Endothelial cell of umbilical vein (primary cell): ENCODE measurements at regions not wholly inside any gene's neighbourhood (a gene's known extent, or its start where the extent isn't known, plus 50 kb on each side); places are given as distances from the start of the nearest gene placed in this dataset.

Experiments
- BruUV-seq: library from RNA; stranded (reverse); fragments of 400-500 nt; replicated peaks from 2 replicates; lab custom pipeline; 2021; lab: Mats Ljungman, UMichigan
- CTCF ChIA-PET: fragments of 300-600, 350-600 bp; sonication (Branson Sonifier 250); formaldehyde crosslinking; loops from one replicate; lab custom pipeline; 2021; ENCODE audit warnings: antibody characterized with exemption, inconsistent platforms; lab: Charles Lee
- POLR2A ChIA-PET: fragments of 300-600, 350-600 bp; sonication (Branson Sonifier 250); formaldehyde crosslinking; loops from one replicate; lab custom pipeline; 2021; ENCODE audit warnings: antibody characterized with exemption, inconsistent platforms; lab: Charles Lee
- DNase-seq: peaks from one replicate; pipeline ENCODE4 v3.0.0-alpha.2; 2011; ENCODE audit warnings: low read depth, low spot score
- FAIRE-seq: peaks from 2 replicates; lab custom pipeline; 2011; peaks lifted over from hg19 to GRCh38; lab: Jason Lieb, UNC
- H2AFZ ChIP-seq: 2 replicates; pipeline ENCODE4 v1.6.0; 2012; ENCODE audit warnings: low read depth, low read length, control low read depth, inconsistent platforms
- H3K27ac ChIP-seq: 2 replicates; pipeline ENCODE4 v1.5.1; 2011; ENCODE audit warnings: low read depth, mild to moderate bottlenecking, control low read depth, low read length, moderate library complexity; ENCODE audit not compliant: insufficient read depth
- H3K27me3 ChIP-seq, 2 experiments: 2 replicates each; pipeline versions ENCODE4 v1.6.0 to v1.6.1; 2011; ENCODE audit warnings: low read length in 2 of 2, mixed read lengths in 1 of 2; ENCODE audit not compliant: control insufficient read depth in 2 of 2, insufficient read depth in 2 of 2
- H3K36me3 ChIP-seq, 2 experiments: 2 replicates in 1 of 2; 3 replicates in 1 of 2; pipeline ENCODE4 v1.5.1; 2011; ENCODE audit warnings: low read length in 2 of 2, mild to moderate bottlenecking in 1 of 2, moderate library complexity in 1 of 2; ENCODE audit not compliant: control insufficient read depth in 2 of 2, insufficient read depth in 2 of 2; ENCODE audit errors: extremely low read depth in 1 of 2
- H3K4me1 ChIP-seq: 3 replicates; pipeline ENCODE4 v1.5.1; 2011; ENCODE audit warnings: mild to moderate bottlenecking, low read length; ENCODE audit not compliant: control insufficient read depth, insufficient read depth; ENCODE audit errors: extremely low read depth
- H3K4me2 ChIP-seq: 2 replicates; pipeline ENCODE4 v1.6.1; 2011; ENCODE audit warnings: low read length, control low read depth, mixed read lengths; ENCODE audit not compliant: insufficient read depth
- H3K4me3 ChIP-seq, 3 experiments: fragments of 200-600 bp in 1 of 3; sonication (generic), shearing (Covaris generic) in 1 of 3; replicated peaks in 1 of 3; 2 replicates each; pipeline ENCODE4 v1.5.1; 2011 to 2016; ENCODE audit warnings: control low read depth in 3 of 3, low read length in 3 of 3, mild to moderate bottlenecking in 2 of 3, inconsistent platforms in 1 of 3, low read depth in 1 of 3, moderate library complexity in 1 of 3; ENCODE audit not compliant: insufficient read depth in 1 of 3
- H3K79me2 ChIP-seq: 2 replicates; pipeline ENCODE4 v1.6.0; 2012; ENCODE audit warnings: low read length, inconsistent platforms; ENCODE audit not compliant: control insufficient read depth, insufficient read depth
- H3K9ac ChIP-seq: replicated peaks from 2 replicates; pipeline ENCODE3; 2011; ENCODE audit warnings: low read length, control low read depth; ENCODE audit not compliant: insufficient read depth; ENCODE audit errors: extremely low read depth
- H3K9me1 ChIP-seq: replicated peaks from 3 replicates; pipeline ENCODE4 v1.6.0; 2011; ENCODE audit warnings: mild to moderate bottlenecking, low read length; ENCODE audit not compliant: control insufficient read depth, insufficient read depth; ENCODE audit errors: extremely low read depth
- H3K9me3 ChIP-seq: replicated peaks from 2 replicates; pipeline ENCODE4 v1.5.1; 2012; ENCODE audit warnings: low read length, inconsistent platforms; ENCODE audit not compliant: control insufficient read depth, insufficient read depth
- H4K20me1 ChIP-seq: replicated peaks from 2 replicates; pipeline ENCODE3; 2011; ENCODE audit warnings: mild to moderate bottlenecking, low read length; ENCODE audit not compliant: control insufficient read depth, insufficient read depth; ENCODE audit errors: extremely low read depth
- CTCF ChIP-seq, 2 donors: IDR thresholded peaks; 1 replicate in 1 of 2; 2 replicates in 1 of 2; pipeline ENCODE4 v1.5.1; 2011; ENCODE audit warnings: low read length in 2 of 2, mild to moderate bottlenecking in 2 of 2, moderate library complexity in 2 of 2, control low read depth in 1 of 2, inconsistent platforms in 1 of 2, low read depth in 1 of 2; ENCODE audit not compliant: insufficient read depth in 1 of 2; ENCODE audit errors: extremely low read depth in 1 of 2
- EZH2 ChIP-seq: IDR thresholded peaks from 2 replicates; pipeline ENCODE4 v1.6.1; 2012; ENCODE audit warnings: borderline replicate concordance, low read depth, mild to moderate bottlenecking, moderate library complexity, low read length, inconsistent platforms; ENCODE audit not compliant: severe bottlenecking
- FOS ChIP-seq: IDR thresholded peaks from 2 replicates; pipeline ENCODE4 v1.6.1; 2011; ENCODE audit warnings: mild to moderate bottlenecking, low read length, moderate library complexity, borderline replicate concordance; ENCODE audit not compliant: insufficient read depth
- GATA2 ChIP-seq: IDR thresholded peaks from 2 replicates; pipeline ENCODE4 v1.7.0; 2011; ENCODE audit warnings: low read depth, mild to moderate bottlenecking, moderate library complexity, mixed read lengths, low read length; ENCODE audit not compliant: insufficient read length, insufficient read depth
- JUN ChIP-seq: IDR thresholded peaks from 2 replicates; pipeline ENCODE4 v1.6.1; 2011; ENCODE audit warnings: borderline replicate concordance, low read depth; ENCODE audit not compliant: insufficient read length, insufficient read depth
- MAX ChIP-seq: IDR thresholded peaks from 2 replicates; pipeline ENCODE4 v1.6.1; 2011; ENCODE audit not compliant: insufficient read depth, insufficient read length
- MYC ChIP-seq: IDR thresholded peaks from one replicate; pipeline ENCODE4 v1.6.1; 2011; ENCODE audit warnings: mild to moderate bottlenecking, low read depth, low read length
- POLR2A ChIP-seq: IDR thresholded peaks from 2 replicates; pipeline ENCODE4 v1.6.1; 2012; ENCODE audit warnings: low read depth, mild to moderate bottlenecking, control low read depth, low read length
- POLR2AphosphoS5 ChIP-seq: IDR thresholded peaks from 2 replicates; pipeline ENCODE4 v1.6.1; 2012; ENCODE audit warnings: low read depth, mild to moderate bottlenecking, control low read depth, low read length, moderate library complexity; ENCODE audit not compliant: insufficient read depth
- dilution Hi-C: fragments of 300-500 bp; cut with MboI; formaldehyde crosslinking; loops from one replicate; pipeline ENCODE4 v1.15.0; 2019; ENCODE audit warnings: low sequenced_read_pairs; ENCODE audit not compliant: extremely low pct_ligation_motif_present
- intact Hi-C: fragments of 100-400 bp; cut with micrococcal nuclease; formaldehyde crosslinking; loops from one replicate; pipeline ENCODE4 v1.10.0; 2022

- FAIRE-seq (no peak), DNase-seq (no peak)
- ChIA-PET CTCF (no interaction called here), POLR2A (no interaction called here)
- intact Hi-C loops = no loop called here
- no peaks in the 10 kb centered on the region for H3K4me1 ChIP-seq
- H3K9ac ChIP-seq = no peak overlapping the region
- H3K9me1 ChIP-seq = no peaks in the 10 kb centered on the region
- H2AFZ ChIP-seq = no peak overlapping the region
- no peaks in the 10 kb centered on the region for H3K9me3 ChIP-seq
- no peak overlapping the region for H3K4me3 ChIP-seq
- no peaks in the 10 kb centered on the region for H3K36me3 ChIP-seq
- no peaks in the 10 kb centered on the region for H3K27me3 ChIP-seq
- dilution Hi-C loops = no loop called here
- H3K4me2 ChIP-seq = no peak overlapping the region
- H4K20me1 ChIP-seq = no peaks in the 10 kb centered on the region
- H3K27ac ChIP-seq = no peak overlapping the region
- TF ChIP-seq POLR2A (no peak), MYC (no peak)
- no TSS peak for BruUV-seq
- no peaks in the 10 kb centered on the region for H3K79me2 ChIP-seq
These were observed 763.7 kb upstream of the PHF14 start for GRCh38 chr7:10210000-10210399.

GRCh38 chr7:10211016-10211415 lies 762.7 kb upstream of the PHF14 start:
- FAIRE-seq = no peak
- no peaks in the 10 kb centered on the region for H3K9me1 ChIP-seq
- H3K4me3 ChIP-seq = no peak overlapping the region
- TF ChIP-seq CTCF (IDR thresholded peaks at IDR 0.05; ENCODE audit: extremely low read depth in 1 of 2, insufficient read depth in 1 of 2, low read depth in 1 of 2, low read length in 2 of 2) (no peak), POLR2A (no peak), MYC (no peak), MAX (no peak), POLR2AphosphoS5 (no peak), FOS (no peak), JUN (no peak), EZH2 (no peak), GATA2 (no peak)
- H4K20me1 ChIP-seq = no peaks in the 10 kb centered on the region
- H3K9me3 ChIP-seq = no peaks in the 10 kb centered on the region
- no peaks in the 10 kb centered on the region for H3K79me2 ChIP-seq
- no peak overlapping the region for H3K9ac ChIP-seq
- H3K27me3 ChIP-seq = no peaks in the 10 kb centered on the region
- no peak overlapping the region for H3K27ac ChIP-seq
- no peak overlapping the region for H3K4me2 ChIP-seq
- DNase-seq = no peak
- POLR2A ChIA-PET = no interaction called here
- CTCF ChIA-PET = interaction anchor here (1.2 kb wide), 1 partner anchor 10 kb away, joined by 3 read pairs; no protein-coding TSS in a partner anchor
- no peaks in the 10 kb centered on the region for H3K4me1 ChIP-seq
- H2AFZ ChIP-seq = no peak overlapping the region
- H3K36me3 ChIP-seq = no peaks in the 10 kb centered on the region
- intact Hi-C loops (no loop called here), dilution Hi-C loops (no loop called here)
- no TSS peak for BruUV-seq
